GM19452 (cell line): ENCODE measurements at regions not wholly inside any gene's neighbourhood (a gene's known extent, or its start where the extent isn't known, plus 50 kb on each side); places are given as distances from the start of the nearest gene placed in this dataset.
"Not testable (repeated sequence)": the region's sequence is repeated elsewhere in the genome, so short reads cannot be mapped to it uniquely, and the experiment has no call there.

ENCODE experiments used
- ATAC-seq: cut with Tn5 transposase; IDR thresholded peaks from one replicate; pipeline ENCODE4 v1.9.1; 2021; ENCODE audit not compliant: unreplicated experiment

DNA sequence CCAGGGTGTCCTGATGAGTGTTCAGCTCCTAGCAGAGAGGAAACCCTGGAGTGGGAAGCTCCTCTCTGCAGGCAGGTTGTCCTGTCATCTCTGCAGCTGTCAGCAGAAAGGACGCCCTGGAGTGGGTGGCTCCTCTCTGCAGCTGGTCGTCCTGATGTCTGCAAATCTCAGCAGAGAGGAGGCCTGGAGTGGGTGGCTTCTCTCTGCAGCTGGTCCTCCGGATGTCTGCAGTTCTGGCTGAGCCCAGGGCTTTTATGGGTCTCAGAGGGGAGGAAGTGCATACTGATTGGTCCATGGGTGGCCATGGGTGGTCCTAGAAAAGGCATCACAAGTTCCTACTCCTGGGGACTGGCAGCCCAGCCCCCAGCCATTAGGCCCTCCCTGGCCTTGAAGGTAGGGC, 102.6 kb upstream of the BNIP2 start:
- no peak for ATAC-seq

DNA sequence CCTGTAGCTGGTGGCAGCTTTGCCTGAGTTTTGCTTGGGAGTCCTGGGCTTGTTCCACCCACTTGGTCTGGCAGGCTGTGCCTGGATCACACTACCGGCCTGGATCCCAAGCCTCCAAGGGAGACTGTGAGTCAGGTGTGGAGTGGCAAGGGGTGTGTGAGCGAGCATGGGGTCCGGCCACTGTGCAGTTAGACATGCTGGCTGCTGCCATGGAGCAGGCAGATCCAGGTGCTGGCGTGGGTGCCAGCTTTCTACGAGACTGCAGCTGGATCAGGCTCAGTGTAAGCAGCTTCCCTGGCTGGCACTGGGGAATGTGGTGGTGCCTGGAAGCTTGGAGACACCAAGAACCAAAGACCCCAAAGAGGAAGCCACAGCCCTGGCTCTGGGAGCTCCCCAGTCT, 102.0 kb upstream of the BNIP2 start:
- no peak for ATAC-seq

DNA sequence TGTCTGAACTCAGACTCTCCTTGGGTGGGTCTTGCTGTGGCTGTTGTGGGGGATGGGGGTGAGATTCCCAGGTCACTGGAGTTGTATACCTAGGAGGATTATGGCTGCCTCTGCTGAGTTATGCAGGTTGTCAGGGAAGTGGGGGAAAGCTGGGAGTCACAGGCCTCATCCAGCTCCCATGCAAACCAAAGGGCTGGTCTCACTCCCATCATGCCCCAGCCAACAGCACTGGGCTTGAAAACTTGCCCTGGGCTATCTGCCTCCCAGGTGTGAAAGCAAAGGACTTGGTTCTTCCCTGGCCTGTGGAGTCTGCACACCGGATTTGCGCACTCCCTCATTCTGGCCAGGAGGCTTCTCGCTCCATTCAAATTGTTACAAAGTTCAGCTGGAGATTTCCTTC, 97.3 kb upstream of the BNIP2 start:
- ATAC-seq, result not testable (repeated sequence)

DNA sequence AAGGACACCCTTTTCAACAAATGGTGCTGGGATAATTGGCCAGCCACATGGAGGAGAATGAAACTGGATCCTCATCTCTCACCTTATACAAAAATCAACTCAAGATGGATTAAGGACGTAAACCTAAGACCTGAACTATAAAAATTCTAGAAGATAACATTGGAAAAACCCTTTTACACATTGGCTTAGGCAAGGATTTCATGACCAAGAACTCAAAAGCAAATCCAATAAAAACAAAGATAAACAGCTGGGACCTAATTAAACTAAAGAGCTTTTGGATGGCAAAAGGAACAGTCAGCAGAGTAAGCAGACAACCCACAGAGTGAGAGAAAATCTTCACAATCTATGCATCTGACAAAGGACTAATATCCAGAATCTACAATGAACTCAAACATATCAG, 96.9 kb upstream of the BNIP2 start:
- ATAC-seq, result not testable (repeated sequence)

DNA sequence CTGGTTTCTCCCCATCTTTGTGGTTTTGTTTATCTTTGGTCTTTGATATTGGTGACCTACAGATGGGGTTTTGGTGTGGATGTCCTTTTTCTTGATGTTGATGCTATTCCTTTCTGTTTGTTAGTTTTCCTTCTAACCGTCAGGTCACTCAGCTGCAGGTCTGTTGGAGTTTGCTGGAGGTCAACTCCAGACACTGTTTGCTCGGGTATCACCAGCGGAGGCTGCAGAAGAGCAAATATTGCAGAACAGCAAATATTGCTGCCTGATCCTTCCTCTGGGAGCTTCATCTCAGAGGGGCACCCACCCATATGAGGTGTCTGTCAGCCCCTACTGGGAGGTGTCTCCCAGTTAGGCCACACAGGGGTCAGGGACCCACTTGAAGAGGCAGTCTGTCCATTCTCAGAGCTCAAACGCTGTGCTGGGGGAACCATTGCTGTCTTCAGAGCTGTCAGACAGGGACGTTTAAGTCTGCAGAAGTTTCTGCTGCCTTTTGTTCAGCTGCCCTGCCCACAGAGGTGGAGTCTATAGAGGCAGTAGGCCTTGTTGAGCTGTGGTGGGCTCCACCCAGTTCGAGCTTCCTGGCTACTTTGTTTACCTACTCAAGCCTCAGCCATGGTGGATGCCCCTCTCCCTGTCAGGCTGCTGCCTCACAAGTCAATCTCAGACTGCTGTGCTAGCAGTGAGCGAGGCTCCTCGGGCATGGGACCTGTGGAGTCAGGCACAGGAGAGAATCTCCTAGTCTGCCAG, 94.8 kb upstream of the BNIP2 start:
- not testable (repeated sequence) for ATAC-seq

DNA sequence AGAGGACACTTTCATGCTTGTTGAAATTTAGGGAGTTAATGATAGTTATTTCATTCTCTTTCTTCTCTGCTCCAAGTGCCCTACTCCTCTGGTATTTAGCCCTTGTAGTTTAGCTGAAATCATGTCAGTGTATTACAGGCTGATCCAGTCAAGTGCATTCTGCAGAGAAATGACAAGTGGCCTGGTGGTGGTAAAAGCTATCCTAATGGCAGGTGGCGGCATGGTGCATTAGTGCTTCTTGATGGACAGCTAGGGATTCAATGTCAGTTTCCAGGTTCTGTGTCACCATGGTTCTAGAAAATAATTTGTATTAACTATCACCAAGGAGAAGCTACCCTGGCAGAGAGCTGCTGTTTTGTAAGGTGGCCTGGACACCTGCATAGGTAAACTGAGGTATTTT, 90.0 kb upstream of the BNIP2 start:
- no peak for ATAC-seq

DNA sequence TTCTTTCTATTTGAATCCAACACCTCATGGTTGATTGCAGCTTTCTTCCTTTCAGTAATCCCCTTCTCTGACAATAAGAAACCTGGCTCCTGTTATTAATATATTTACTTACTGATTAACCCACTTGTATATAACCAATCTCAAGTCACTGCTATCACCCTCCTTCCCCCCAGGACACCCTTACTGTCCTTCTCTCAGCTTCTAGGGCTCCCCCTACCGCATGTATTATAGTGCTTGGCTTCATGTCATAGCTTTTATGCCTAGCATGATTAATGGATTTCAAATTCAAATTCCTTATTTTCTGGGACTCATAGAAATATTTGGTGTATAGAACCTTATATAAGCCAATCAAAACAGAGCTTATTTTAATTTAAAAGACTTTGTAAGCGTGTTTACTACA, 75.7 kb upstream of the BNIP2 start:
- no peak for ATAC-seq

DNA sequence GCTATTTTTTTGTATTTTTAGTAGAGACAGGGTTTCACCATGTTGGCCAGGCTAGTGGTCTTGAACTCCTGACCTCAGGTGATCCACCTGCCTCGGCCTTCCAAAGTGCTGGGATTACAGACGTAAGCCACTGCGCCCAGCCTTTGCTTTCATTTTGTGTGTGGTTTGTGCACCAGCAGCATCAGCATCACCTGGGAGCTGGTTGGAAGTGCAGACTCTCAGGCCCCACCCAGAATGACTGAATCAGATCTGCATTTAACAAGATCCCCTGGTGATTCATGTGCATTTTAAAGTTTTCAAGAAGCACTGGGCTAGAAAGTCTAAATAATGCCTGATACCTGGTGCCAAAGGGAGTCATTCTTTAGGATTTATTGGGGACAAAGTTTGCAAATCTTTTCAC, 73.4 kb upstream of the BNIP2 start:
- ATAC-seq, result no peak

DNA sequence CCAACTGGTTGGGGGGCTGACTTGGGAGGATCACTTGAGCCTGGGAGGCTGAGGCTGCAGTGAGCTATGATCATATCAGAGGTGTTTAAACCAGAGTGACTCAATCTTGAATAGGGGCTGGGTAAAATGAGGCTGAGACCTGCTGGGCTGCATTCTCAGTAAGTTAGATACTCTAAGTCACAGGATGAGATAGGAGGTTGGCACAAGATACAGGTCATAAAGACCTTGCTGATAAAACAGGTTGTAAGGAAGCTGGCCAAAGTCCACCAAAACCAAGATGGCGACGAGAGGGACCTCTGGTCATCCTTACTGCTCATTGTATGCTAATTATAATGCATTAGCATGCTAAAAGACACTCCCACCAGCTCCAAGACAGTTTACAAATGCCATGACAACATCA, 71.1 kb upstream of the BNIP2 start:
- ATAC-seq, result not testable (repeated sequence)

DNA sequence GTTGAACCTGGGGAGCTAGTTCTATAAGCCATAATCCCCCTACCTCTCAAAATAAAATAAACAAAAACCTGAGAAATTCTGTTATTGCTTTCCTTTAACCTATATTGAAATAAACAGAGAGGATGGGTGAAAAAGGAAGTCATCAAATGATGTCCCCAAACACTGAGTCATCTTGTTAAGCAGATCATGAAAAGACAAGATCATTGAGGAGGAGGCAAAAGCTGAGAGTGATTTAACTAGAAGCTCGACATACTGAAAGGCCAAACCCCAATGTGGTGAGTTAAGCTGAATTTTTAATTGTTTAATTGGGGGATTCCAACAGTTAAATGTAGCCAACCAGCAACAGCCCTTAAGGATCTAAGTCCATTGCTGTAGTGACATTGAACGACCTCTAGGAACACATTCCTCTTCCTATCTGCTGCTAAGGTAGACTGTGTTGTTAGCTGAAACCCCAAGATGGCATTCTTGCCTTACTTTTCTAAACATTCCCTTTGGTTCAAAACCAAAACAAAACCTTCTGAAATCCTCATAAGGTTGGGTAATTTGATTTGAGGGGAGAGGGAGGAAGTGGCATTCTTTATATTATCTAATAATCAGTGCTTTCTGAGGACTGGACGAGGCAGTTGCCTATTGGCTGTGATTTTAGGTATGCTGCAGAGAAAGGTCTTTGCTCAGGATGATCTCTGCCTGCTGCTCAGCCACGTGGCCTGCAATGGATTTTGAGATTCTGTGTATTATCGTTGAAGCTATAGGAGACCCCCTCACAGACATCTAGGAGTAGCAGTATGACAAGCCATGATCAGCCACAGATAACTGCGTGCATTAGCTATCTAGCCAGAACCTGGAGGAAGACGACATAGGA, 62.7 kb upstream of the BNIP2 start:
- no peak for ATAC-seq

DNA sequence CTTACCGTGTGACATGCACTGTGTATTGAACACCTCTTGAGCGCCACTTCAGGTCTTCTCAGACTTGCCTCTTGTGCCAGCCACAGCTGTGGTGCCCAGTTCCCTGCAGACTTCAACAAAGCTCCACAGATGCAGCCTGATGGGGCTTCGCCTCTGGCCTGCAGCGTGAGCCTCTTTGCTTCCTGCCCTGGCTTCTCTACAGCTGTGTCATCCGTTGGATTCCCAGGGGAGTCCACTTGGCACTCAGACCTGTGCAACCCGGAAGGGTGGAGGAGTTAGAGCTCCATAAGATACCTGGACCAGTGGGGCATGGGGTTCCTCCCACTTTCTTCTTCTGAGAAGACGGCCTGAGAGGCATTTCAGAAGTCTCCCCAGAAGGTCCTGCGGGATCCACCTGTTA, 57.7 kb upstream of the BNIP2 start:
- no peak for ATAC-seq

DNA sequence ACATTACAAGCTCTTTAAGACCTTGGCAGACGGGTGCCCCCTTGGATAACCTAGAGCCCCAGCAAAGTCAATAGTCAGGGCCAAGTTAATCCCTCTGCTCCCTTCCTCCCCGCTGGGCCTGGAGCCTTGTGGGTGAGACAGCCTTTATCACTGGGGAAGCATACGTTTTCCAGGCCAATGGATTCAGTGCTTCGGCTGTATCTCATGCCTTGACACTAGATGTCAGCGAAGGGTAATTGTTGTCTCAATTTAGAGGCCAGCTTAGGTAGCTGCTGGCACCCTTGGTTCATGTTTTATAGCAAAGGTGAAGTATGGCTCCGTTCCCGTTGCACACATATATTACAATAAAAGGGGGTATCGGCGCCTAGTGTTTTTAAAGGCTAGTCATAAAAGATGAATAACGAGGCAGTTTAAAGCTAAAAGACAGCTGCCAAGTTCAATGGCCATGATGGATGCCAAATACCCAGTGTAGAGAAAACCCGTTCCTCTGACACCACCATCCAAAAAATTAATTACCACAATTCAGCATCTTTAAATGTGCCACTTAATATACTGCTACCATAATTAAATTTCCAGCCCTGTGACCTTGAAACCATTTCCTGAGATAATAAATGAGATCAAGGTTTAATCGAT, 52.3 kb upstream of the BNIP2 start:
- no peak for ATAC-seq

DNA sequence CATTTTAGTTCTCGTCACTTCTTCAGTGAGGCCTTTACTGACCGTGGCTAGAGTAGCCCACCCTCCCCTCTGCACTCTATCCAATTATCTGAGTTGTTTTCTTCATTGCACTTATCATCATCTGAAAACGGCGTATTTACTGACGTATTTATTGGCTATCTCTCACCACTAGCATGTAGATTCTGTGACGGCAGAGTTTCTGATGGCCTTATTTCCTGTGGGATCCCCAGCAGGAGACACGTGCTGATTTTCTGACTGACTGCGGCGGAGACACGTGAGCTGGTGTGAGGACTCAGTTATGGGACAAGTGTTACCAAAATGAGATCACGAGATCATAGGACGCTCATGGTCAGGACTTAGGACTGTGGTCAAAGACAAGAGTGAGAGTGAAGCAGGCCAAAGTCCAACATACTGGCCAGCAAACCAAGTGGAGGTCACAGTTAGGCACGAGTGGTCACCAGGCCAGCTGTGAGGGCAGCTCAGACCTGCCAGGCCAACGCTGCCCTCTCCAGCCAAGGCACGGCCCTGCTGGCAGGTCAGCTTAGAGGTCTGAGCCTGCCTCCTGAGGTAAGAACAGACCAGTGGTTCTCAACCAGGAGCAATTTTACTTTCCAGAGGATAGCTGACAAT, 50.6 kb upstream of the BNIP2 start:
- ATAC-seq, result no peak
